ENCODE measurements at regions not wholly inside any gene's neighbourhood (a gene's known extent, or its start where the extent isn't known, plus 50 kb on each side); places are given as distances from the start of the nearest gene placed in this dataset.

DNA sequence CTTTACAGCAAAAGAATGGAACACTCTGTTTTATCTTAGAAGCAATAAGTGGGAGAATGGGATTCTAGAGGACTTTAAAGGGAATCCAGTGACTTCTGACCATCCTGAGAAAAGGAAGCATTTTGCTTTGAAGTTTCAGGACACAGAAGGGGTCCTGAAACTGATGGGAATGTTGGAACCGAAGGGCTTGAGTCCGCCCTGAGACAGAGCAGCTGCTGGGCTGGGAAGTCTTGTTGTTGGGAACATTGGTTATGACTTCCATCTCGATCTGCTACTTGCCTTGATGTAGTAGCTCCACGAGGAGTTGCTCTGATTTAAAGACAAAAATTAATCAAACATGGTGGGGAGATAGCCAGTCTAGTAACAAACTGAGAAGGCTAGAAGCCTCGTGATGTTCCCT is 177.6 kb downstream of the JCAD start:
- Histone ChIP-seq H3K36me3 (ENCODE audit: insufficient read depth) (no peaks in the 10 kb centered on the region), H3K4me3 (IDR thresholded peaks at IDR 0.05; ENCODE audit: insufficient read depth, low read depth, low read length) (no peak overlapping the region), H3K4me1 (ENCODE audit: low read depth, poor library complexity, severe bottlenecking) (no peaks in the 10 kb centered on the region), H3K79me2 (ENCODE audit: insufficient read depth, low read depth) (no peaks in the 10 kb centered on the region), H3K4me2 (no peak overlapping the region), H4K20me1 (ENCODE audit: insufficient read depth) (no peaks in the 10 kb centered on the region), H2AFZ (ENCODE audit: low read depth) (no peak overlapping the region), H3K27ac (no peak overlapping the region), H3K27me3 (ENCODE audit: insufficient read depth, low read depth) (no peaks in the 10 kb centered on the region), H3K9ac (no peak overlapping the region)
- no peak for TF ChIP-seq CTCF (conservative IDR thresholded peaks at IDR 0.05; ENCODE audit: low read depth, low read length)

- no peak for TF ChIP-seq CTCF (conservative IDR thresholded peaks at IDR 0.05; ENCODE audit: low read depth, low read length)
- Histone ChIP-seq H4K20me1 (ENCODE audit: insufficient read depth) (no peaks in the 10 kb centered on the region), H3K4me2 (no peak overlapping the region), H3K27ac (no peak overlapping the region), H2AFZ (ENCODE audit: low read depth) (no peak overlapping the region), H3K4me1 (ENCODE audit: low read depth, poor library complexity, severe bottlenecking) (no peaks in the 10 kb centered on the region), H3K9ac (no peak overlapping the region), H3K27me3 (ENCODE audit: insufficient read depth, low read depth) (no peaks in the 10 kb centered on the region), H3K79me2 (ENCODE audit: insufficient read depth, low read depth) (no peaks in the 10 kb centered on the region), H3K4me3 (IDR thresholded peaks at IDR 0.05; ENCODE audit: insufficient read depth, low read depth, low read length) (no peak overlapping the region), H3K36me3 (ENCODE audit: insufficient read depth) (no peaks in the 10 kb centered on the region)
Measured at GRCh38 chr10:29881336-29881771, 178.0 kb downstream of the JCAD start.

DNA sequence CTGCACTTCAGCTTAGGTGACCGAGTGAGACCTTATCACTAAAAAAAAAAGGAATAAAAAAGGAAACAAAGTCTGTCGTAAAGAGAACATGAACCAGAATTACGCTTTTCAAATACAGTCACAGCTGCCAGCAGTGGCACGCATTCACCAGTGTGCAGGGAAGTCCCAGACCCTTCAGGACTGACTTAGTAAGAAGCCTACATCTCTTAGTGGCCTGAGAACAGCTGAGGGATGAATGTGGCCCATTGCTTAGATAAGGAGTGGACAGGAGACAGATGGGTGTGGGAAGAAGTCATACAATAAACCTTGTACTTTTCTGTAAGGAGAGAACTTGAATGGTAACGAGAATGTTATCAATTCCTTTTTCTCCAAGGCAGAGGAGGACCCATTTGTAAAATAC is 178.5 kb downstream of the JCAD start:
- Histone ChIP-seq H3K27ac (no peak overlapping the region), H2AFZ (ENCODE audit: low read depth) (no peak overlapping the region), H3K27me3 (ENCODE audit: insufficient read depth, low read depth) (no peaks in the 10 kb centered on the region), H3K4me2 (no peak overlapping the region), H4K20me1 (ENCODE audit: insufficient read depth) (no peaks in the 10 kb centered on the region), H3K4me1 (ENCODE audit: low read depth, poor library complexity, severe bottlenecking) (no peaks in the 10 kb centered on the region), H3K79me2 (ENCODE audit: insufficient read depth, low read depth) (no peaks in the 10 kb centered on the region), H3K36me3 (ENCODE audit: insufficient read depth) (no peaks in the 10 kb centered on the region), H3K4me3 (IDR thresholded peaks at IDR 0.05; ENCODE audit: insufficient read depth, low read depth, low read length) (no peak overlapping the region), H3K9ac (no peak overlapping the region)
- no peak for TF ChIP-seq CTCF (conservative IDR thresholded peaks at IDR 0.05; ENCODE audit: low read depth, low read length)

- Histone ChIP-seq H3K4me2 (no peak overlapping the region), H3K27ac (no peak overlapping the region), H3K79me2 (ENCODE audit: insufficient read depth, low read depth) (no peaks in the 10 kb centered on the region), H3K9ac (no peak overlapping the region), H3K4me3 (IDR thresholded peaks at IDR 0.05; ENCODE audit: insufficient read depth, low read depth, low read length) (no peak overlapping the region), H3K4me1 (ENCODE audit: low read depth, poor library complexity, severe bottlenecking) (no peaks in the 10 kb centered on the region), H2AFZ (ENCODE audit: low read depth) (no peak overlapping the region), H3K36me3 (ENCODE audit: insufficient read depth) (no peaks in the 10 kb centered on the region), H4K20me1 (ENCODE audit: insufficient read depth) (no peaks in the 10 kb centered on the region), H3K27me3 (ENCODE audit: insufficient read depth, low read depth) (no peaks in the 10 kb centered on the region)
- TF ChIP-seq CTCF (conservative IDR thresholded peaks at IDR 0.05; ENCODE audit: low read depth, low read length) = no peak
Measured at GRCh38 chr10:29879862-29880261, 179.5 kb downstream of the JCAD start.

Data from KMS-11 (cell line).